ENCODE measurements at regions not wholly inside any gene's neighbourhood (a gene's known extent, or its start where the extent isn't known, plus 50 kb on each side); places are given as distances from the start of the nearest gene placed in this dataset.

GRCh38 chr4:14539246-14539645 is 463.0 kb upstream of the CPEB2 start:
- Histone ChIP-seq H3K36me3 (ENCODE audit: insufficient read depth, low read length) (no peaks in the 10 kb centered on the region), H3K4me1 (ENCODE audit: insufficient read depth, low read length) (no peaks in the 10 kb centered on the region), H3K27me3 (ENCODE audit: insufficient read depth, low read length) (no peaks in the 10 kb centered on the region), H4K20me1 (ENCODE audit: insufficient read depth, low read length) (no peaks in the 10 kb centered on the region), H3K4me2 (ENCODE audit: insufficient read depth, low read length) (no peak overlapping the region), H2AFZ (ENCODE audit: low read length) (no peak overlapping the region), H3K79me2 (ENCODE audit: insufficient read depth, low read length) (no peaks in the 10 kb centered on the region), H3K4me3 (ENCODE audit: insufficient read depth, low read length) (no peak overlapping the region), H3K27ac (ENCODE audit: low read depth, low read length) (no peak overlapping the region), H3K9me3 (ENCODE audit: low read depth, low read length) (no peaks in the 10 kb centered on the region)
- DNase-seq (ENCODE audit: insufficient read length, low spot score, missing footprints), result no peak
- TF ChIP-seq, protein P1, sequence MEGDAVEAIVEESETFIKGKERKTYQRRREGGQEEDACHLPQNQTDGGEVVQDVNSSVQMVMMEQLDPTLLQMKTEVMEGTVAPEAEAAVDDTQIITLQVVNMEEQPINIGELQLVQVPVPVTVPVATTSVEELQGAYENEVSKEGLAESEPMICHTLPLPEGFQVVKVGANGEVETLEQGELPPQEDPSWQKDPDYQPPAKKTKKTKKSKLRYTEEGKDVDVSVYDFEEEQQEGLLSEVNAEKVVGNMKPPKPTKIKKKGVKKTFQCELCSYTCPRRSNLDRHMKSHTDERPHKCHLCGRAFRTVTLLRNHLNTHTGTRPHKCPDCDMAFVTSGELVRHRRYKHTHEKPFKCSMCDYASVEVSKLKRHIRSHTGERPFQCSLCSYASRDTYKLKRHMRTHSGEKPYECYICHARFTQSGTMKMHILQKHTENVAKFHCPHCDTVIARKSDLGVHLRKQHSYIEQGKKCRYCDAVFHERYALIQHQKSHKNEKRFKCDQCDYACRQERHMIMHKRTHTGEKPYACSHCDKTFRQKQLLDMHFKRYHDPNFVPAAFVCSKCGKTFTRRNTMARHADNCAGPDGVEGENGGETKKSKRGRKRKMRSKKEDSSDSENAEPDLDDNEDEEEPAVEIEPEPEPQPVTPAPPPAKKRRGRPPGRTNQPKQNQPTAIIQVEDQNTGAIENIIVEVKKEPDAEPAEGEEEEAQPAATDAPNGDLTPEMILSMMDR (IDR thresholded peaks at IDR 0.05; ENCODE audit: extremely low read depth, low read depth, low read length), result no peak

GRCh38 chr4:14545163-14545562 is 457.1 kb upstream of the CPEB2 start:
- DNase-seq (ENCODE audit: insufficient read length, low spot score, missing footprints), result peak; percentile 21
- no peak overlapping the region for H3K4me2 ChIP-seq (ENCODE audit: insufficient read depth, low read length)
- H3K36me3 ChIP-seq (ENCODE audit: insufficient read depth, low read length), result no peaks in the 10 kb centered on the region
- TF ChIP-seq, protein P1 (IDR thresholded peaks at IDR 0.05; ENCODE audit: extremely low read depth, low read depth, low read length), result no peak
- no peaks in the 10 kb centered on the region for H3K79me2 ChIP-seq (ENCODE audit: insufficient read depth, low read length)
- H3K4me1 ChIP-seq (ENCODE audit: insufficient read depth, low read length), result no peaks in the 10 kb centered on the region
- H3K27ac ChIP-seq (ENCODE audit: low read depth, low read length), result no peak overlapping the region
- no peaks in the 10 kb centered on the region for H3K9me3 ChIP-seq (ENCODE audit: low read depth, low read length)
- H2AFZ ChIP-seq (ENCODE audit: low read length), result no peak overlapping the region
- H4K20me1 ChIP-seq (ENCODE audit: insufficient read depth, low read length), result no peaks in the 10 kb centered on the region
- H3K4me3 ChIP-seq (ENCODE audit: insufficient read depth, low read length), result no peak overlapping the region
- no peaks in the 10 kb centered on the region for H3K27me3 ChIP-seq (ENCODE audit: insufficient read depth, low read length)

GRCh38 chr4:14545807-14546206 is 456.5 kb upstream of the CPEB2 start:
- Histone ChIP-seq H3K27ac (ENCODE audit: low read depth, low read length) (no peak overlapping the region), H3K36me3 (ENCODE audit: insufficient read depth, low read length) (no peaks in the 10 kb centered on the region), H3K79me2 (ENCODE audit: insufficient read depth, low read length) (no peaks in the 10 kb centered on the region), H3K4me1 (ENCODE audit: insufficient read depth, low read length) (no peaks in the 10 kb centered on the region), H3K27me3 (ENCODE audit: insufficient read depth, low read length) (no peaks in the 10 kb centered on the region), H3K9me3 (ENCODE audit: low read depth, low read length) (no peaks in the 10 kb centered on the region), H3K4me3 (ENCODE audit: insufficient read depth, low read length) (no peak overlapping the region), H3K4me2 (ENCODE audit: insufficient read depth, low read length) (no peak overlapping the region), H2AFZ (ENCODE audit: low read length) (no peak overlapping the region), H4K20me1 (ENCODE audit: insufficient read depth, low read length) (no peaks in the 10 kb centered on the region)
- TF ChIP-seq, protein P1 (IDR thresholded peaks at IDR 0.05; ENCODE audit: extremely low read depth, low read depth, low read length), result no peak
- DNase-seq (ENCODE audit: insufficient read length, low spot score, missing footprints), result no peak

DNA sequence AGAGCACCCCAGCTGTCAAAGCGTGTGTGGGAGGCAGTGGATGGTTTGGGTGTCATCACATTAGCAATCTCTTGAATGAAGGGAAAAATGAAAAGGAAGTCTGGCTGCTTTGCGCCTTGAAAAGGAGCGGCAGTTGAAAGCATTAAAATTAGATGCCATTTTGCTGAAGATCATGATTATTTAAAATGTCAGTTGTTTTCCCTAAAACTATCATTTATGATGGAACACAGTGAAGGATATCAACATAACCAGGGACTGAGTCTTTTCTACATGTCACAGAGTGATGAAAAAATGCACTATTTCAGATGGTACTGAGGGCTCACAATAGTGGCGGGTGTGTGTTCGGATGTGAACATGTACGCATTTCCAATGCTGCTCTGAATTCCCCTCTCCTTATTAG is 450.2 kb upstream of the CPEB2 start:
- H3K36me3 ChIP-seq (ENCODE audit: insufficient read depth, low read length), result no peaks in the 10 kb centered on the region
- no peaks in the 10 kb centered on the region for H4K20me1 ChIP-seq (ENCODE audit: insufficient read depth, low read length)
- no peak for DNase-seq (ENCODE audit: insufficient read length, low spot score, missing footprints)
- H3K4me3 ChIP-seq (ENCODE audit: insufficient read depth, low read length), result no peak overlapping the region
- no peak overlapping the region for H3K27ac ChIP-seq (ENCODE audit: low read depth, low read length)
- TF ChIP-seq, protein P1 (IDR thresholded peaks at IDR 0.05; ENCODE audit: extremely low read depth, low read depth, low read length), result no peak
- H3K9me3 ChIP-seq (ENCODE audit: low read depth, low read length), result no peaks in the 10 kb centered on the region
- no peaks in the 10 kb centered on the region for H3K27me3 ChIP-seq (ENCODE audit: insufficient read depth, low read length)
- no peaks in the 10 kb centered on the region for H3K4me1 ChIP-seq (ENCODE audit: insufficient read depth, low read length)
- no peak overlapping the region for H2AFZ ChIP-seq (ENCODE audit: low read length)
- no peaks in the 10 kb centered on the region for H3K79me2 ChIP-seq (ENCODE audit: insufficient read depth, low read length)
- no peak overlapping the region for H3K4me2 ChIP-seq (ENCODE audit: insufficient read depth, low read length)
